ENCODE measurements at regions not wholly inside any gene's neighbourhood (a gene's known extent, or its start where the extent isn't known, plus 50 kb on each side); places are given as distances from the start of the nearest gene placed in this dataset.

DNA sequence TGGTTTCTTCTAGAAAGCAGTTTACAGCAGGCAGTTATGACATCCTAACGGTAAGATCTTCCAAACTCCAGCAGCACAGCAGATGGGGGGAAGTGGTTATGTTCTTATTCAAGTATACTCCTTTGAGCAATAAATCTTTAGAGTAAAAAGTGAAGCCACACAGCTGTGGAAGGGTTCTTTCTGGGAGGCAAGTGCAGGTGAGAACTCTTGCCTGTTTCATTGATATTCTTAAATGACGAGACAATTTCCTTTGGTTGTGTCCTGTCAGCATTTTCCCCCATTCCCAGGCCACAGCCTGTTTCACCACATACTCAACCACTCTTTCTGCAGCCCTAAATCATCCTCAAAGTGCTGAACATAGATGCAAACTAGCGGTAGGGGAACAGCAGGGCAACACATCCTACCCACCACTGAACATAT lies 207.3 kb upstream of the MTNR1B start:
- TF ChIP-seq POLR2A (IDR thresholded peaks at IDR 0.05) (no peak), CTCF (IDR thresholded peaks at IDR 0.05) (no peak)
